K562 (cell line): ENCODE measurements at regions not wholly inside any gene's neighbourhood (a gene's known extent, or its start where the extent isn't known, plus 50 kb on each side); places are given as distances from the start of the nearest gene placed in this dataset.

Experiments used
- ATAC-seq: fragments of 200-7000 bp; cut with Tn5 transposase; 3 replicates; pipeline ENCODE4 v1.9.1; 2020; ENCODE audit warnings: moderate library complexity
- BruUV-seq: library from RNA; stranded (reverse); fragments of 400-500 nt; replicated peaks from 2 replicates; lab custom pipeline; 2021; lab: Mats Ljungman, UMichigan
- CTCF ChIA-PET: fragments of 300-600 bp; formaldehyde crosslinking; extraction: SDS; loops from one replicate; lab custom pipeline; 2021; ENCODE audit warnings: low intra/inter-chr PET ratio; lab: Yijun Ruan, JAX
- POLR2A ChIA-PET: fragments of 300-600, 350-650 bp; sonication (Branson Sonifier 250); formaldehyde crosslinking; extraction: SDS; loops from one replicate; lab custom pipeline; 2021; ENCODE audit warnings: antibody characterized with exemption, inconsistent platforms; lab: Yijun Ruan, JAX
- DNase-seq, 4 experiments: peaks; one replicate each; pipeline versions ENCODE4 v3.0.0 to v3.0.0-alpha.2; 2011 to 2018; ENCODE audit warnings: low spot score in 3 of 4, mixed read lengths in 3 of 4; ENCODE audit errors: extremely low read depth in 1 of 4
- FAIRE-seq: peaks from 2 replicates; lab custom pipeline; 2011; peaks lifted over from hg19 to GRCh38; lab: Jason Lieb, UNC
- H2AFZ ChIP-seq: 2 replicates; pipeline ENCODE4 v1.6.0; 2011; ENCODE audit warnings: low read depth, low read length, control low read depth, inconsistent platforms
- H3K27ac ChIP-seq: fragments of 200-600 bp; 3 replicates; pipeline ENCODE4 v1.8.0; 2011; ENCODE audit warnings: low read depth, mild to moderate bottlenecking, control low read depth, inconsistent platforms, low read length, moderate library complexity, mixed read lengths; ENCODE audit errors: extremely low read depth
- H3K27me3 ChIP-seq, 2 experiments: fragments of 300-600 bp in 1 of 2; 2 replicates in 1 of 2; 3 replicates in 1 of 2; pipeline versions ENCODE4 v1.6.0 to v1.8.0; 2011; ENCODE audit warnings: inconsistent platforms in 2 of 2, low read length in 2 of 2, mild to moderate bottlenecking in 1 of 2, mixed read lengths in 1 of 2, moderate library complexity in 1 of 2; ENCODE audit not compliant: control insufficient read depth in 2 of 2, insufficient read depth in 2 of 2
- H3K36me3 ChIP-seq: fragments of 300-600 bp; 3 replicates; pipeline ENCODE4 v1.8.0; 2011; ENCODE audit warnings: mild to moderate bottlenecking, low read length, inconsistent platforms; ENCODE audit not compliant: control insufficient read depth, insufficient read depth
- H3K4me1 ChIP-seq, 2 experiments: fragments of 200-600 bp in 1 of 2; replicated peaks in 1 of 2; 2 replicates in 1 of 2; 3 replicates in 1 of 2; pipeline versions ENCODE4 v1.5.1 to v1.8.0; 2011; ENCODE audit warnings: inconsistent platforms in 2 of 2, low read length in 2 of 2, mild to moderate bottlenecking in 1 of 2, mixed read lengths in 1 of 2, moderate library complexity in 1 of 2; ENCODE audit not compliant: control insufficient read depth in 2 of 2, insufficient read depth in 2 of 2
- H3K4me2 ChIP-seq: 2 replicates; pipeline ENCODE4 v1.6.1; 2011; ENCODE audit warnings: low read length, control low read depth, inconsistent platforms, mixed read lengths; ENCODE audit not compliant: insufficient read depth
- H3K4me3 ChIP-seq: fragments of 200-600 bp; sonication (generic), shearing (Covaris generic); 2 replicates; pipeline ENCODE4 v1.5.1; 2016; ENCODE audit warnings: control low read depth, inconsistent platforms
- H3K79me2 ChIP-seq: fragments of 200-600 bp; 3 replicates; pipeline ENCODE4 v1.8.0; 2011; ENCODE audit warnings: low read length, inconsistent platforms; ENCODE audit not compliant: control insufficient read depth, insufficient read depth
- H3K9ac ChIP-seq, 2 experiments: 2 replicates each; pipeline versions ENCODE4 v1.6.0 to v1.6.1; 2011; ENCODE audit warnings: low read depth in 2 of 2, low read length in 2 of 2, control low read depth in 1 of 2, inconsistent platforms in 1 of 2, mild to moderate bottlenecking in 1 of 2, mixed read lengths in 1 of 2; ENCODE audit not compliant: insufficient read depth in 1 of 2
- H3K9me1 ChIP-seq: one replicate; pipeline ENCODE4 v1.6.0; 2011; ENCODE audit warnings: inconsistent platforms, mild to moderate bottlenecking, low read length, moderate library complexity; ENCODE audit not compliant: control insufficient read depth, insufficient read depth
- H3K9me3 ChIP-seq: replicated peaks from 2 replicates; pipeline ENCODE4 v1.5.1; 2011; ENCODE audit warnings: low read depth, low read length, inconsistent platforms; ENCODE audit not compliant: control insufficient read depth, insufficient read depth
- H4K20me1 ChIP-seq: replicated peaks from 2 replicates; pipeline ENCODE4 v1.6.1; 2011; ENCODE audit warnings: low read length, inconsistent platforms, mixed read lengths; ENCODE audit not compliant: control insufficient read depth, insufficient read depth
- GATA2 ChIP-seq: sonication (generic); formaldehyde crosslinking; IDR thresholded peaks from 2 replicates; pipeline ENCODE4 v1.4.0; 2020; ENCODE audit warnings: mild to moderate bottlenecking, missing genetic modification reagents
- HMG20B ChIP-seq: fragments of 250-450 bp; sonication (Bioruptor Pico); IDR thresholded peaks from 2 replicates; pipeline ENCODE4 v1.5.0; 2021; ENCODE audit warnings: mild to moderate bottlenecking
- MYBL2 ChIP-seq, 2 experiments: fragments of 450-650 bp in 1 of 2; sonication (generic) in 1 of 2; formaldehyde crosslinking in 1 of 2; IDR thresholded peaks; 2 replicates each; pipeline versions ENCODE4 v1.6.1 to v1.8.1; 2017 to 2022; ENCODE audit warnings: borderline replicate concordance in 1 of 2, inconsistent platforms in 1 of 2, low read depth in 1 of 2, mild to moderate bottlenecking in 1 of 2, missing genetic modification reagents in 1 of 2, moderate library complexity in 1 of 2
- NR2C1 ChIP-seq, 2 experiments: fragments of 450-650 bp; IDR thresholded peaks; 2 replicates each; pipeline ENCODE4 v1.6.1; 2017; ENCODE audit warnings: mild to moderate bottlenecking in 2 of 2, antibody characterized with exemption in 1 of 2, inconsistent platforms in 1 of 2, missing compliant biosample characterization in 1 of 2, missing genetic modification characterization in 1 of 2
- PRMT5 ChIP-seq: sonication (generic); formaldehyde crosslinking; IDR thresholded peaks from 2 replicates; pipeline ENCODE4 v1.5.0; 2020; ENCODE audit warnings: missing genetic modification reagents
- SMARCC2 ChIP-seq: fragments of 450-650 bp; IDR thresholded peaks from 2 replicates; pipeline ENCODE4 v1.6.1; 2017; ENCODE audit warnings: antibody characterized with exemption, moderate library complexity, mild to moderate bottlenecking, low read depth
- SNIP1 ChIP-seq: fragments of 450-650 bp; IDR thresholded peaks from 2 replicates; pipeline ENCODE4 v1.7.1; 2017; ENCODE audit warnings: low read depth, mild to moderate bottlenecking
- TARDBP ChIP-seq: fragments of 450-650 bp; IDR thresholded peaks from 2 replicates; pipeline ENCODE4 v1.6.1; 2016
- XRCC3 ChIP-seq: fragments of 450-650 bp; IDR thresholded peaks from 2 replicates; pipeline ENCODE4 v1.6.1; 2017; ENCODE audit warnings: mild to moderate bottlenecking, moderate library complexity
- ZNF507 ChIP-seq: conservative IDR thresholded peaks from 2 replicates; pipeline ENCODE4 v1.6.1; 2017; ENCODE audit warnings: missing genetic modification characterization, missing compliant biosample characterization
- ZNF717 ChIP-seq: fragments of 250-450 bp; sonication (Bioruptor Pico); IDR thresholded peaks from 2 replicates; pipeline ENCODE4 v1.5.0; 2021
- WGBS: fragments of 100-300 bp; shearing (Covaris generic); methylation state at CpG from one replicate; pipeline ENCODE4 v1.1.6; 2016; ENCODE audit warnings: low coverage, mixed read lengths; ENCODE audit not compliant: insufficient coverage; ENCODE audit errors: missing lambda C conversion rate; 5-methylcytosine and 5-hydroxymethylcytosine counted together
- in situ Hi-C: fragments of 300-500 bp; cut with MboI; formaldehyde crosslinking; loops from 4 replicates; pipeline ENCODE4 v1.15.0; 2018; ENCODE audit warnings: inconsistent platforms, mixed read lengths
- intact Hi-C: fragments of 100-400 bp; cut with micrococcal nuclease; formaldehyde crosslinking; loops from 2 replicates; pipeline ENCODE4 v1.14.2; 2022
- TF ChIP-seq, protein P1 (sequence below): sonication (generic); formaldehyde crosslinking; IDR thresholded peaks from 2 replicates; pipeline ENCODE4 v1.8.1; 2023; ENCODE audit warnings: mild to moderate bottlenecking, missing genetic modification reagents
- TF ChIP-seq, protein P2 (sequence below): fragments of 450-650 bp; IDR thresholded peaks from 2 replicates; pipeline ENCODE4 v1.6.1; 2017; ENCODE audit warnings: antibody characterized with exemption
- TF ChIP-seq, protein P3 (sequence below): fragments of 450-650 bp; IDR thresholded peaks from 2 replicates; pipeline ENCODE4 v1.6.1; 2016; ENCODE audit warnings: missing biosample characterization, missing genetic modification characterization

DNA sequence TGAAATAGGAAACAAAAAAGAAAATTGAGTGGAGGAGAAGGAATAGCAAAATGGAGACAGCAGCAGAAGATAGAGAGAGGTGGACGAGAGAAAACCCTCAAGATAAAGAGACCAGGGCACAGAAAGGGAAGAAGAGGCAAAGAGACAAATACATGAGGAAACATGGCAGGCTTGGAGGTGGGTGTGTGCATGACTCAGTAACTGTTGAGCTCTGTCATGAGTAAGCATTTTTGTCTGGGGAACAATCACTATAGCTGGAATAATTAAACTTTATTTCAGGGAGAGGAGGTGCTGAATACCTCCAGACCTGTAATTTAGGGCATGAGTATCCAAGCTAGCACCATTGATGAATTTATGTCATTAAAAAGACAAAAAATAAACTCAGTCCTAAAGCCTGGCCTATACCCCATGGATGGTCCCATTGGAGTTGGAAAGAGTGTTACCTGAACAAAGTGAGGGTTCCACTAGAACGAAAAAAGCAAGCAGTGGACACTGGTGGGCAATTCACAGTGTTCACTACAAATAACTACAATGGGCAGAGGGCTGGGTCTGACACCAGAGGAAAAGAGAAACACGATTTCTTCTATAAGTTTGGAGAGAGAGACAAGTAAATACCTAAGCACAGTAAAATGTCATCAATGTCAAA lies 145.5 kb downstream of the ADCYAP1 start:
- H3K4me2 ChIP-seq = peak overlapping the region; percentile 50
- H3K9me3 ChIP-seq = no peaks in the 10 kb centered on the region
- H3K27ac ChIP-seq = peak overlapping the region; percentile 83
- intact Hi-C loops (loop anchor here (5.0 kb wide), 1 partner anchor 83 kb away; no protein-coding TSS in a partner anchor), in situ Hi-C loops (no loop called here)
- no peaks in the 10 kb centered on the region for H4K20me1 ChIP-seq
- ChIA-PET POLR2A (interaction anchor here (0.6 kb wide), 1 partner anchor 86 kb away, joined by 3 read pairs; no protein-coding TSS in a partner anchor), CTCF (no interaction called here)
- no peaks in the 10 kb centered on the region for H3K79me2 ChIP-seq
- no peaks in the 10 kb centered on the region for H3K36me3 ChIP-seq
- H2AFZ ChIP-seq = peak overlapping the region; percentile 90
- H3K4me3 ChIP-seq = no peak overlapping the region
- H3K9ac ChIP-seq = no peak overlapping the region
- FAIRE-seq = peak; percentile 91
- peak; percentile 94 for ATAC-seq
- WGBS = 9% methylated on average over 3 of the region's 3 CpGs
- DNase-seq = peak; percentile 31 to 85 (median 60)
- no peaks in the 10 kb centered on the region for H3K9me1 ChIP-seq
- H3K27me3 ChIP-seq = no peaks in the 10 kb centered on the region
- peaks cover 2 to 37% of the 10 kb centered on the region in 2 experiments; a peak in 4 of 5 replicates for H3K4me1 ChIP-seq
- no TSS peak for BruUV-seq
- TF ChIP-seq NR2C1 (IDR thresholded peaks at IDR 0.05) (no peak), NR2C1 (tag; IDR thresholded peaks at IDR 0.05) (no peak), TARDBP (no peak), SNIP1 (no peak), XRCC3 (no peak), GATA2 (no peak), HMG20B (CRISPR knock-in tag) (no peak), ZNF717 (no peak), SMARCC2 (peak; percentile 64), MYBL2 (IDR thresholded peaks at IDR 0.05; ENCODE audit: low read depth) (peak; percentile 53; the same call in 1 of the 2 replicates), MYBL2 (CRISPR knock-in tag; IDR thresholded peaks at IDR 0.05; ENCODE audit: borderline replicate concordance) (no peak), ZNF507 (tag) (no peak), PRMT5 (CRISPR knock-in tag) (no peak)
- TF ChIP-seq, protein P1, sequence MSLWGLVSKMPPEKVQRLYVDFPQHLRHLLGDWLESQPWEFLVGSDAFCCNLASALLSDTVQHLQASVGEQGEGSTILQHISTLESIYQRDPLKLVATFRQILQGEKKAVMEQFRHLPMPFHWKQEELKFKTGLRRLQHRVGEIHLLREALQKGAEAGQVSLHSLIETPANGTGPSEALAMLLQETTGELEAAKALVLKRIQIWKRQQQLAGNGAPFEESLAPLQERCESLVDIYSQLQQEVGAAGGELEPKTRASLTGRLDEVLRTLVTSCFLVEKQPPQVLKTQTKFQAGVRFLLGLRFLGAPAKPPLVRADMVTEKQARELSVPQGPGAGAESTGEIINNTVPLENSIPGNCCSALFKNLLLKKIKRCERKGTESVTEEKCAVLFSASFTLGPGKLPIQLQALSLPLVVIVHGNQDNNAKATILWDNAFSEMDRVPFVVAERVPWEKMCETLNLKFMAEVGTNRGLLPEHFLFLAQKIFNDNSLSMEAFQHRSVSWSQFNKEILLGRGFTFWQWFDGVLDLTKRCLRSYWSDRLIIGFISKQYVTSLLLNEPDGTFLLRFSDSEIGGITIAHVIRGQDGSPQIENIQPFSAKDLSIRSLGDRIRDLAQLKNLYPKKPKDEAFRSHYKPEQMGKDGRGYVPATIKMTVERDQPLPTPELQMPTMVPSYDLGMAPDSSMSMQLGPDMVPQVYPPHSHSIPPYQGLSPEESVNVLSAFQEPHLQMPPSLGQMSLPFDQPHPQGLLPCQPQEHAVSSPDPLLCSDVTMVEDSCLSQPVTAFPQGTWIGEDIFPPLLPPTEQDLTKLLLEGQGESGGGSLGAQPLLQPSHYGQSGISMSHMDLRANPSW = no peak
- TF ChIP-seq, protein P2, sequence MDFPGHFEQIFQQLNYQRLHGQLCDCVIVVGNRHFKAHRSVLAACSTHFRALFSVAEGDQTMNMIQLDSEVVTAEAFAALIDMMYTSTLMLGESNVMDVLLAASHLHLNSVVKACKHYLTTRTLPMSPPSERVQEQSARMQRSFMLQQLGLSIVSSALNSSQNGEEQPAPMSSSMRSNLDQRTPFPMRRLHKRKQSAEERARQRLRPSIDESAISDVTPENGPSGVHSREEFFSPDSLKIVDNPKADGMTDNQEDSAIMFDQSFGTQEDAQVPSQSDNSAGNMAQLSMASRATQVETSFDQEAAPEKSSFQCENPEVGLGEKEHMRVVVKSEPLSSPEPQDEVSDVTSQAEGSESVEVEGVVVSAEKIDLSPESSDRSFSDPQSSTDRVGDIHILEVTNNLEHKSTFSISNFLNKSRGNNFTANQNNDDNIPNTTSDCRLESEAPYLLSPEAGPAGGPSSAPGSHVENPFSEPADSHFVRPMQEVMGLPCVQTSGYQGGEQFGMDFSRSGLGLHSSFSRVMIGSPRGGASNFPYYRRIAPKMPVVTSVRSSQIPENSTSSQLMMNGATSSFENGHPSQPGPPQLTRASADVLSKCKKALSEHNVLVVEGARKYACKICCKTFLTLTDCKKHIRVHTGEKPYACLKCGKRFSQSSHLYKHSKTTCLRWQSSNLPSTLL = no peak
- TF ChIP-seq, protein P3, sequence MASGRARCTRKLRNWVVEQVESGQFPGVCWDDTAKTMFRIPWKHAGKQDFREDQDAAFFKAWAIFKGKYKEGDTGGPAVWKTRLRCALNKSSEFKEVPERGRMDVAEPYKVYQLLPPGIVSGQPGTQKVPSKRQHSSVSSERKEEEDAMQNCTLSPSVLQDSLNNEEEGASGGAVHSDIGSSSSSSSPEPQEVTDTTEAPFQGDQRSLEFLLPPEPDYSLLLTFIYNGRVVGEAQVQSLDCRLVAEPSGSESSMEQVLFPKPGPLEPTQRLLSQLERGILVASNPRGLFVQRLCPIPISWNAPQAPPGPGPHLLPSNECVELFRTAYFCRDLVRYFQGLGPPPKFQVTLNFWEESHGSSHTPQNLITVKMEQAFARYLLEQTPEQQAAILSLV (tag) = no peak
